SK-N-SH (cell line): ENCODE measurements at regions not wholly inside any gene's neighbourhood (a gene's known extent, or its start where the extent isn't known, plus 50 kb on each side); places are given as distances from the start of the nearest gene placed in this dataset.

Experiments used
- CTCF ChIA-PET: fragments of 300-600, 350-600 bp; formaldehyde crosslinking; extraction: SDS; loops from one replicate; lab custom pipeline; 2021; lab: Yijun Ruan, JAX
- POLR2A ChIA-PET: fragments of 350-600 bp; sonication (Branson Sonifier 250); formaldehyde crosslinking; extraction: SDS; loops from one replicate; lab custom pipeline; 2020; ENCODE audit warnings: antibody characterized with exemption, inconsistent platforms; lab: Yijun Ruan, JAX
- DNase-seq: peaks from one replicate; pipeline ENCODE4 v3.0.0; 2012
- H2AFZ ChIP-seq: fragments of 200-600 bp; sonication (generic); 2 replicates; pipeline ENCODE4 v1.8.1; 2016; ENCODE audit warnings: antibody characterized with exemption, mild to moderate bottlenecking, low read depth
- H3F3A ChIP-seq: fragments of 200-600 bp; sonication (generic); replicated peaks from 2 replicates; pipeline ENCODE3; 2016; ENCODE audit warnings: antibody characterized with exemption, mild to moderate bottlenecking; ENCODE audit not compliant: insufficient read depth
- H3K27ac ChIP-seq, 2 experiments: fragments of 200-500 bp in 1 of 2; fragments of 200-600 bp in 1 of 2; sonication (Bioruptor generic) in 1 of 2; sonication (generic), shearing (Covaris generic) in 1 of 2; 2 replicates each; pipeline versions ENCODE4 v1.5.1 to v1.6.1; 2014 to 2016; ENCODE audit warnings: low read depth in 2 of 2, inconsistent platforms in 1 of 2, low read length in 1 of 2, mild to moderate bottlenecking in 1 of 2, mixed read lengths in 1 of 2
- H3K27me3 ChIP-seq: fragments of 200-600 bp; sonication (generic), shearing (Covaris generic); 2 replicates; pipeline ENCODE4 v1.6.1; 2016; ENCODE audit warnings: mixed run types; ENCODE audit not compliant: insufficient read depth
- H3K36me3 ChIP-seq, 2 experiments: fragments of 200-500 bp in 1 of 2; fragments of 200-600 bp in 1 of 2; sonication (Bioruptor generic) in 1 of 2; sonication (generic) in 1 of 2; replicated peaks in 1 of 2; 2 replicates each; pipeline versions ENCODE3 to v1.5.1; 2014 to 2016; ENCODE audit warnings: low read length in 1 of 2, mild to moderate bottlenecking in 1 of 2; ENCODE audit not compliant: insufficient read depth in 2 of 2, control insufficient read depth in 1 of 2
- H3K4me1 ChIP-seq, 2 experiments: fragments of 200-500 bp in 1 of 2; fragments of 200-600 bp in 1 of 2; sonication (Bioruptor generic) in 1 of 2; sonication (generic), shearing (Covaris generic) in 1 of 2; 2 replicates each; pipeline versions ENCODE4 v1.5.1 to v1.6.1; 2014 to 2016; ENCODE audit warnings: low read depth in 1 of 2, low read length in 1 of 2, mixed run types in 1 of 2; ENCODE audit not compliant: insufficient read depth in 2 of 2, control insufficient read depth in 1 of 2
- H3K4me2 ChIP-seq: fragments of 200-600 bp; sonication (generic), shearing (Covaris generic); 2 replicates; pipeline ENCODE4 v1.6.1; 2017; ENCODE audit warnings: mixed run types
- H3K4me3 ChIP-seq, 2 experiments: fragments of 200-500 bp in 1 of 2; fragments of 200-600 bp in 1 of 2; sonication (Bioruptor generic) in 1 of 2; sonication (generic), shearing (Covaris generic) in 1 of 2; 2 replicates each; pipeline versions ENCODE4 v1.5.1 to v1.8.1; 2014 to 2016; ENCODE audit warnings: low read depth in 2 of 2, inconsistent platforms in 1 of 2, low read length in 1 of 2, mild to moderate bottlenecking in 1 of 2, mixed read lengths in 1 of 2, moderate library complexity in 1 of 2
- H3K79me2 ChIP-seq: fragments of 200-600 bp; sonication (generic); 2 replicates; pipeline ENCODE4 v1.8.1; 2017; ENCODE audit warnings: mild to moderate bottlenecking; ENCODE audit not compliant: insufficient read depth
- H3K9ac ChIP-seq: fragments of 200-600 bp; sonication (generic); 2 replicates; pipeline ENCODE4 v1.6.1; 2017; ENCODE audit warnings: mixed run types
- H3K9me2 ChIP-seq: fragments of 200-600 bp; sonication (generic); 2 replicates; pipeline ENCODE4 v1.6.1; 2017; ENCODE audit warnings: mixed run types
- H3K9me3 ChIP-seq: fragments of 200-600 bp; sonication (generic); 2 replicates; pipeline ENCODE4 v1.6.1; 2017; ENCODE audit warnings: mixed run types, mild to moderate bottlenecking, moderate library complexity
- H4K20me1 ChIP-seq: fragments of 200-600 bp; sonication (generic); 2 replicates; pipeline ENCODE4 v1.6.1; 2017; ENCODE audit warnings: mild to moderate bottlenecking, mixed run types; ENCODE audit not compliant: insufficient read depth
- ELF1 ChIP-seq: IDR thresholded peaks from 2 replicates; pipeline ENCODE4 v1.4.0; 2012
- EP300 ChIP-seq, 2 experiments: IDR thresholded peaks; 2 replicates each; pipeline versions ENCODE4 v1.4.0 to v1.6.1; 2012; ENCODE audit warnings: borderline replicate concordance in 1 of 2, low read depth in 1 of 2, low read length in 1 of 2
- FOSL2 ChIP-seq: IDR thresholded peaks from 2 replicates; pipeline ENCODE4 v1.4.0; 2012; ENCODE audit warnings: low read depth, mild to moderate bottlenecking, moderate library complexity, borderline replicate concordance
- IRF3 ChIP-seq: fragments of 150-350 bp; IDR thresholded peaks from 2 replicates; pipeline ENCODE4 v1.6.1; 2016; ENCODE audit warnings: mild to moderate bottlenecking, low read depth, low read length
- JUND ChIP-seq: IDR thresholded peaks from 2 replicates; pipeline ENCODE4 v1.4.0; 2012
- MXI1 ChIP-seq: IDR thresholded peaks from 2 replicates; pipeline ENCODE4 v1.6.1; 2012; ENCODE audit warnings: mild to moderate bottlenecking, low read depth, low read length, improper control_type of control experiment
- NRF1 ChIP-seq: IDR thresholded peaks from 2 replicates; pipeline ENCODE4 v1.6.1; 2012; ENCODE audit warnings: low read depth, mild to moderate bottlenecking, low read length
- PBX3 ChIP-seq: IDR thresholded peaks from 2 replicates; pipeline ENCODE4; 2012
- POLR2AphosphoS5 ChIP-seq: IDR thresholded peaks from 2 replicates; pipeline ENCODE4 v1.6.1; 2012; ENCODE audit warnings: low read depth, low read length
- REST ChIP-seq: IDR thresholded peaks from 2 replicates; pipeline ENCODE4 v1.6.1; 2012; ENCODE audit warnings: mild to moderate bottlenecking, low read depth, low read length, moderate library complexity
- RXRA ChIP-seq: IDR thresholded peaks from 2 replicates; pipeline ENCODE4 v1.4.0; 2012; ENCODE audit warnings: low read depth, mild to moderate bottlenecking, borderline replicate concordance
- SIN3A ChIP-seq: IDR thresholded peaks from 2 replicates; pipeline ENCODE4 v1.6.1; 2012; ENCODE audit warnings: low read depth, mild to moderate bottlenecking, low read length, moderate library complexity, borderline replicate concordance
- SMC3 ChIP-seq: IDR thresholded peaks from 2 replicates; pipeline ENCODE4 v1.6.1; 2012; ENCODE audit warnings: low read depth, low read length, improper control_type of control experiment
- TCF12 ChIP-seq: IDR thresholded peaks from 2 replicates; pipeline ENCODE4 v1.4.0; 2012
- TEAD4 ChIP-seq: IDR thresholded peaks from 2 replicates; pipeline ENCODE4 v1.4.0; 2012; ENCODE audit warnings: mild to moderate bottlenecking, borderline replicate concordance; ENCODE audit not compliant: insufficient read depth
- USF2 ChIP-seq: fragments of 150-350 bp; IDR thresholded peaks from 2 replicates; pipeline ENCODE4 v1.6.1; 2017; ENCODE audit warnings: antibody characterized with exemption, low read length, low read depth, borderline replicate concordance
- WGBS: methylation state at CpG from one replicate; pipeline ENCODE4 v1.1.6; 2017; ENCODE audit warnings: low lambda C conversion rate; 5-methylcytosine and 5-hydroxymethylcytosine counted together

- H3K27ac ChIP-seq, result no peak overlapping the region
- 54% methylated on average over 4 of the region's 4 CpGs for WGBS
- DNase-seq, result no peak
- no peaks in the 10 kb centered on the region for H4K20me1 ChIP-seq
- no peaks in the 10 kb centered on the region for H3K36me3 ChIP-seq
- H3K9me3 ChIP-seq, result no peaks in the 10 kb centered on the region
- no peak overlapping the region for H3K9ac ChIP-seq
- H3F3A ChIP-seq, result no peaks in the 10 kb centered on the region
- no peak overlapping the region for H3K4me2 ChIP-seq
- no peak for TF ChIP-seq SIN3A
- TF ChIP-seq PBX3, result peak; percentile 67
- TF ChIP-seq REST, result no peak
- no peak for TF ChIP-seq POLR2AphosphoS5
- no peak for TF ChIP-seq USF2
- no peak for TF ChIP-seq IRF3
- TF ChIP-seq TEAD4, result no peak
- no peak for TF ChIP-seq SMC3
- peak; percentile 19; the same call in 1 of the 2 replicates for TF ChIP-seq TCF12
- TF ChIP-seq NRF1, result no peak
- TF ChIP-seq RXRA, result no peak
- TF ChIP-seq FOSL2, result peak; percentile 37; the same call in 1 of the 2 replicates
- TF ChIP-seq JUND, result peak; percentile 30
- TF ChIP-seq MXI1, result no peak
- no peak for TF ChIP-seq ELF1
- peak in 1 of 2 experiments; percentile 24; a peak in 1 of 4 replicates for TF ChIP-seq EP300 (IDR thresholded peaks at IDR 0.05; ENCODE audit: borderline replicate concordance in 1 of 2, low read depth in 1 of 2, low read length in 1 of 2)
- ChIA-PET POLR2A (no interaction called here), CTCF (no interaction called here)
- no peaks in the 10 kb centered on the region for H3K27me3 ChIP-seq
- H3K79me2 ChIP-seq, result no peaks in the 10 kb centered on the region
- H2AFZ ChIP-seq, result no peak overlapping the region
- H3K4me3 ChIP-seq, result no peak overlapping the region
- no peaks in the 10 kb centered on the region for H3K4me1 ChIP-seq
- H3K9me2 ChIP-seq, result no peaks in the 10 kb centered on the region
These were observed 592.3 kb downstream of the MAT2B start for GRCh38 chr5:164097749-164098148.
